ENCODE measurements at regions not wholly inside any gene's neighbourhood (a gene's known extent, or its start where the extent isn't known, plus 50 kb on each side); places are given as distances from the start of the nearest gene placed in this dataset.

DNA sequence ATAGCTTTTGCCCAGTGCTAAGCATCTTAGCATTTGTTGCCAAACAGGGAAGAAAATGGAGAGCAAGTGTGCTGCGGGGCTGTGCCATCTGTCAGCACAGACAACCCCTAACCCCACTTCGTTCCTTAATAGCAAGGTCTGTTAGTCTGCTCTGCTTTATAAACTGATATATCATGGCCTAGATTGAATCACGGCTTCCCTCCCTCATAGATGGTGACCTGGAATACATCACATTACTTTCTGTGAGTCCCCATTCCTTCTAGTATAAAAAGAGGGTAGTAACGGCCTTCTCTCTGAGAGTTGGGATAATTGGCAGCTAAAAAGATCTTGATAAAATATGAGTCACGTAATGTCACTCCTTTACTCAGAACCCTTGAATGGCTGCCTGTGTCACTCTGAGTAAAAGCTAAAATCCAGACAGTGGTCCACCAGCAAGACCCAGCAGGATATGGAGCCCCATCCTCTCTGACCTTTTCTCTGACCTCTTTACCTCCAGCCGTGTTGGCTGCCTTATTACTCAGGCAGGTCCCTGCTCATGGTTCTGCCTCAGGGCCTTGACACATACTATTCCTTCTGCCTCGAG is 151.7 kb downstream of the DLEU7 start:
- no peaks in the 10 kb centered on the region for H3K27me3 ChIP-seq (ENCODE audit: control insufficient read depth, insufficient read depth, low read length)
- no peaks in the 10 kb centered on the region for H3K9me3 ChIP-seq (ENCODE audit: control insufficient read depth, low read length)
- H3K36me3 ChIP-seq (ENCODE audit: control insufficient read depth, insufficient read depth, low read length), result no peaks in the 10 kb centered on the region
- H3K4me1 ChIP-seq (ENCODE audit: control insufficient read depth, insufficient read depth, low read length), result peaks cover 6% of the 10 kb centered on the region
- H3K4me3 ChIP-seq (ENCODE audit: low read length), result no peak overlapping the region
- no peak overlapping the region for H3K9ac ChIP-seq (ENCODE audit: low read length)

DNA sequence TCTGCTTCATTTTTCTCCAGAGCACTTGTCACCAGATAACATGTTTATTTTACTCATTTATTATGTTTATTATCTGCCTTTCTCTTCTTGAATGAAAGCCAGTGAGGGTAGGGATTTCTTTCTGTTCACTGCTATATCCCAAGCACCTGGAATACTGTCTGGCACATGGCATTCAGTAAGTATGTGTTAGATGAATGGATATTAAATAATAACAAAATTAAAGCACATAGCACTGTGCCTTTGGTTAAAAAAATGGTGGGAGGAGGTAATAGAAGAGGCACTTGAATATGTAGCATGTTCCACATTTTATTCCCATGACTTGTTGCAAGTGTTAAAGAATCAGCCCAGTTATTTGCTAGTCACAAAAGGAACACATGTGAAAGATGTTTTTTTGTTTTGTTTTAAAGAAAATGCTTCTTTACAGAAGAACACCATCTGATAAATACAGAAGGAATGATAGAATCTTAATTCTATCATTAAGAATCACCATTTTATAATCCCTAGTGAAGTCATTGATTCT is 151.0 kb downstream of the DLEU7 start:
- Histone ChIP-seq H3K27me3 (ENCODE audit: control insufficient read depth, insufficient read depth, low read length) (no peaks in the 10 kb centered on the region), H3K36me3 (ENCODE audit: control insufficient read depth, insufficient read depth, low read length) (no peaks in the 10 kb centered on the region), H3K9ac (ENCODE audit: low read length) (no peak overlapping the region), H3K4me3 (ENCODE audit: low read length) (no peak overlapping the region), H3K4me1 (ENCODE audit: control insufficient read depth, insufficient read depth, low read length) (peaks cover 6% of the 10 kb centered on the region), H3K9me3 (ENCODE audit: control insufficient read depth, low read length) (no peaks in the 10 kb centered on the region)

DNA sequence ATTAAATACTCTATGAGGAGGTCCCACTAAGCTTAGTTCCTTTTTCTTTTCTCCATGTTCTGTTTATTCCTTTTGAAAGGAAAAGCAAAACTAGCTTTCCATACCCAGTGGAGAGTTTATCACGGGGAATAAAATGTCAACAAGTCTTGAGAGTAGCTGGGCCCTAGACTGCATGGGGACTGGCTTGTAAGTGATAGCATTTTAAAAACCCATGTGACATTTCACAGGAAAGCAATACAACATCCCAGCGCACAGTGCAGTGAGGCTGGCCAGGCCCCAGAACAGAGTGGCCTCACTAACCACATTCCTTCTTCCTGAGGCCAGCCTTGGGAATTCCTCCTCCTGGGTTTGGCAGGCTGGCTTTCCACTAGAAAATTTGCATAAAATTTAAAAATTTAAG is 149.8 kb downstream of the DLEU7 start:
- Histone ChIP-seq H3K27me3 (ENCODE audit: control insufficient read depth, insufficient read depth, low read length) (no peaks in the 10 kb centered on the region), H3K9me3 (ENCODE audit: control insufficient read depth, low read length) (no peaks in the 10 kb centered on the region), H3K4me1 (ENCODE audit: control insufficient read depth, insufficient read depth, low read length) (peaks cover 6% of the 10 kb centered on the region), H3K4me3 (ENCODE audit: low read length) (no peak overlapping the region), H3K36me3 (ENCODE audit: control insufficient read depth, insufficient read depth, low read length) (no peaks in the 10 kb centered on the region), H3K9ac (ENCODE audit: low read length) (no peak overlapping the region)

DNA sequence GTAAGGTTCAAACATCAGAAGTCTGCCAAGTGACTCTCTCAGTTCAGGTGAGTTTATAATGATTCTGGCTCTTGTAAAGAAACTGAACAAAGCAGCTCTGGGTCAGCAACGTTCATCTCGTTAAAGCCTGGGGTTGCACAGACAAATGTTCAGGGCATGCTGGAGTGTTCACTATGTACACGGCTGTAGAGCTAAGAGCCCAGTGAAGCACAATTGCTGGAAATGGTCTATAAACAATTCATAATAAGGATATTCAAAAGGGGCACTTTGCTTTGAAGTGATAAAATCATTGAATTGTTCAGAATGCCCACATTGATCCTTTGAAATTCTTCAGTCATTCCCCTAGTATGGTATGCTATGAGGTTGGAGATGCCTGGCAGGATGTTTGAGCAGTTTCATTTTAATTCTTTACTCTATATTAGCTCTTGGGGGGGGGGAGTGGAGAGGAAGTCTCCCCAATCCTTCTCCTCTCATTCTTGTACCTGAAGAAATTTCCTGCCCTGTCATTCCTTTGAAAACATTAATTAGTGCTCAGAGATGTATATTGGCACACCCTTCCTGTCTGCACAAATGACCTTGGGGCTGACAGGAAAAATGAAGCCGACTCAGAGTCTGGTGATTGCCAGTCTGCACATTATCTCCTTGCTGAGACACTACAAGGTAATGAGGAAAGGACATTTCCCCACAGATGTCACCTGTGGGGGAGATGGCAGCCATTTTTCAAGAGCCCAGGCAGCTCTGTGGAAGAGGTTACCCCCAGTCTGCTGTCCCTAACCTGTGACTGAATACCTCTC is 145.5 kb downstream of the DLEU7 start:
- H3K9me3 ChIP-seq (ENCODE audit: control insufficient read depth, low read length), result no peaks in the 10 kb centered on the region
- no peak overlapping the region for H3K9ac ChIP-seq (ENCODE audit: low read length)
- no peaks in the 10 kb centered on the region for H3K36me3 ChIP-seq (ENCODE audit: control insufficient read depth, insufficient read depth, low read length)
- H3K4me3 ChIP-seq (ENCODE audit: low read length), result no peak overlapping the region
- no peaks in the 10 kb centered on the region for H3K27me3 ChIP-seq (ENCODE audit: control insufficient read depth, insufficient read depth, low read length)
- peaks cover 14% of the 10 kb centered on the region for H3K4me1 ChIP-seq (ENCODE audit: control insufficient read depth, insufficient read depth, low read length)

DNA sequence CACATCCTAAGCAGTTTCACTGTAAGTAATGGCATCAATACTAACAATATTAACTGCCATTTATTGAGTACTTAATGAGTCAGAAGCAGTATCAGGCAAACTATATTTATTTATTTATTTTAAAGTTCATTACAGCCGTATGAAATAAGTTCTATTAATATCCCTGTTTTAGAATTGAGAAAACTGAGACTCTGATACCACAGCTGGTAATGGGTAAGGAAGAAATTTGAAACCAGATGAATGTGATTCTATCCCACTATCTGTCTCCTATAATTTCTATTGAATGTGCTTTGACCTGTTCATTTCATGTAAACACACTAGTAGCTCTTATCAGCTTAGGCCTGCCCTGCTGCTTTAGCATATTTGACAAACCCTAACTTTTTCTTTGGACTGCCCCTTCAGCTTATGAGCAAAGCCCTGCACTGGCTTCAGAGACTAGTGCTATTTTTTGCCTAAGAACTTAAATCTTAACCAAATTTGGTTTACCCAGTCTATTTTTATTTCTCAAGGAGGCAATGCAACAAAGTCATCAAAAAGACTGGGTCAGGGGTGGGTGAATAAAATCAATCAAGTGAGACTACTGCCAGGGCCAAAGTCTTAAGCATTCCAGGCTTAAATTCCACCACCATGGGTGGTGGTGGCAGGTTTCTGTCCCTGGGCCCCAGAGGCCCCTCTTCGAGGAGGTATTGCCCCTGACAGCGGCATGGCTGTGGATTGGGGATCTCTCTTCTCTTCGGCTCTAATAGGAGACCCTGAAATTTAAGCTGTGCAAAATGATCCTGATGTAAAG is 143.4 kb downstream of the DLEU7 start:
- no peaks in the 10 kb centered on the region for H3K27me3 ChIP-seq (ENCODE audit: control insufficient read depth, insufficient read depth, low read length)
- H3K9ac ChIP-seq (ENCODE audit: low read length), result no peak overlapping the region
- no peaks in the 10 kb centered on the region for H3K36me3 ChIP-seq (ENCODE audit: control insufficient read depth, insufficient read depth, low read length)
- H3K4me1 ChIP-seq (ENCODE audit: control insufficient read depth, insufficient read depth, low read length), result peaks cover 8% of the 10 kb centered on the region
- no peaks in the 10 kb centered on the region for H3K9me3 ChIP-seq (ENCODE audit: control insufficient read depth, low read length)
- H3K4me3 ChIP-seq (ENCODE audit: low read length), result no peak overlapping the region

DNA sequence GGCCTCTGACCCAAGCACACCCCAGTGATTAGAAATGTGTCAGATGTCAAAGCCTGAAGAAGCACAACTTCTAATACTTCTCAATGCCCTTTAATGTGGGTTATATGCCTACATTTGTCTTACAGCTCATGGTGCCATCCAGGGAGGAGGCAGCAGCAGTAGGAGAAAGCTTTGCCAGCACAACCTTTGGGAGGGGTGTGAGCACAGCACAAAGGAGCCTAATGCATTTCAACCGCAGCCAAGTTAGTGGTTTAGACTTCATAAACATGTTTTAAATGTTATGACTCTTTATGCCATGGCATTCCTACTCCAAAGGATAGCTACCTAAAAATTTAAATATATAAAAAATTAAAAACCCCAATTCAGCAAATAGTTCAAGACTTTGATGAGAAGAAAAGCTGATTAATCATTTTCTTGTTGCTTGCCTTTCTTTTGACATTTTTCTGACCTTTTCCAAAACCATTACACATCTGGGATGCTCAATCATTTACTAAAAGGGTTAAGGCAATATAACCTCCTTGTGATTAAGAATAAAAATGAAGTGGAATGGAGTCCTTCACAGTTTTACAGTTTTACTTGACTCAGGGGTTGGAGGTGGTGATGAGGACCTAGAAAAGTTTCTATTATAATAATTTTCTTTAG is 142.7 kb downstream of the DLEU7 start:
- Histone ChIP-seq H3K4me1 (ENCODE audit: control insufficient read depth, insufficient read depth, low read length) (peaks cover 8% of the 10 kb centered on the region), H3K4me3 (ENCODE audit: low read length) (no peak overlapping the region), H3K27me3 (ENCODE audit: control insufficient read depth, insufficient read depth, low read length) (no peaks in the 10 kb centered on the region)

DNA sequence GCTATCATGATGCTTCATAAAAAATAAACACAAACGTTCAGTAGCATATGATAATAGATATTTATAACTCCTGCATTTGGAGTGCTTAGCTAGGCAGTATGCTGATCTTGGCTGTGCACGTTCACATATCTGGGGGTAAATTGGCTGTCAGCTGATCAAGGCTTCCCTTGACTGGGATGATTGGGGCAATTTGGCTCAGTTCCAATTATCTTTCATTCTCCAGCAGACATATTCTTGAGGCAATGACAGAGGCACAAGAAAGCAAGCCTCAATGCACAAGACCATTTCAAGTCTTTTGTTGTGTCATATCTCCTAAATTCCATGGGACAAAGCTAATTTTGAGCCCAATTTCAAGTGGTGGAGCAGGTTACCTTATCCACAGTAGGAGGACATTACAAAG is 142.0 kb downstream of the DLEU7 start:
- Histone ChIP-seq H3K9ac (ENCODE audit: low read length) (no peak overlapping the region), H3K27me3 (ENCODE audit: control insufficient read depth, insufficient read depth, low read length) (no peaks in the 10 kb centered on the region), H3K36me3 (ENCODE audit: control insufficient read depth, insufficient read depth, low read length) (no peaks in the 10 kb centered on the region), H3K9me3 (ENCODE audit: control insufficient read depth, low read length) (no peaks in the 10 kb centered on the region), H3K4me3 (ENCODE audit: low read length) (no peak overlapping the region), H3K4me1 (ENCODE audit: control insufficient read depth, insufficient read depth, low read length) (peaks cover 8% of the 10 kb centered on the region)

More for the DNA sequence above, 142.7 kb downstream of the DLEU7 start:
- Histone ChIP-seq H3K36me3 (ENCODE audit: control insufficient read depth, insufficient read depth, low read length) (no peaks in the 10 kb centered on the region), H3K9ac (ENCODE audit: low read length) (no peak overlapping the region), H3K9me3 (ENCODE audit: control insufficient read depth, low read length) (no peaks in the 10 kb centered on the region)

DNA sequence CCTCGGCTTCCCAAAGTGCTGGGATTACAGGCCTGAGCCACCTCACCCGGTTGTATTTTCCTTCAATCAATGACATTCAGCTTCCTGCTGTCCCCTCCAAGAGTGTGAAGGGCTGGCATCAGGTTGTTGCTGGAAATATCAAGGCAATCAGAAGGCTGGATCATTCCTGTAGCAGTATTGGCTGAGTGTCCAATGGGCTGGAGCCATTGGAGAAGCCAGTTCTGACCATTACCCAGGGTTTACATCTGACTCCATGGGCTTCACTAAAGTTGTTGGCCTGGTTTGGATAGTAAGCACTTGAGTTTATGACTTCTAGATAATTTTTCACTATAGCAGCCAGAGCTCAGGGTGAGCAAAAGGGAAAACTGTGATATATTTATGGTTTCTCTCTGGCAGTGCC is 137.0 kb downstream of the DLEU7 start:
- Histone ChIP-seq H3K36me3 (ENCODE audit: control insufficient read depth, insufficient read depth, low read length) (no peaks in the 10 kb centered on the region), H3K4me3 (ENCODE audit: low read length) (no peak overlapping the region), H3K9me3 (ENCODE audit: control insufficient read depth, low read length) (no peaks in the 10 kb centered on the region), H3K4me1 (ENCODE audit: control insufficient read depth, insufficient read depth, low read length) (no peaks in the 10 kb centered on the region), H3K9ac (ENCODE audit: low read length) (no peak overlapping the region), H3K27me3 (ENCODE audit: control insufficient read depth, insufficient read depth, low read length) (no peaks in the 10 kb centered on the region)

DNA sequence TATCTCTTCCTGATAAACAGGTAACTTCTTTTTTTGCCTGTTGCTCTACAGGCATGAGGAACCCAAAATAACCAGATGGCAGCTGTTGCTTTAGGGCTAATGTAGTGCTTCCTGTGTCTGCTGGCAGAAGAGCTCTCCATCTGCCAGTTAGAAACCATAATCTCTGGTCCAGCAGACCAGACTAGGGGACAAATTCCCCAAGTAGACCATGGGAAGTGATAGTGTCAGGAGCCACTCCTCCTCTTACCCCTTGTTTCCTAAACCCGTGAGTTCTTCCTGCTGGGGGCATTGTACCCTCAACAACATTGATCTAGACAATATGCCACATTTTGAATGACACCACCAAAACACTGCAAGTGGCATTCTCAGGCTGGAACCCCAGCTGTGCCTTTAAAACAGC is 135.9 kb downstream of the DLEU7 start:
- H3K9me3 ChIP-seq (ENCODE audit: control insufficient read depth, low read length), result no peaks in the 10 kb centered on the region
- H3K9ac ChIP-seq (ENCODE audit: low read length), result no peak overlapping the region
- no peaks in the 10 kb centered on the region for H3K27me3 ChIP-seq (ENCODE audit: control insufficient read depth, insufficient read depth, low read length)
- no peak overlapping the region for H3K4me3 ChIP-seq (ENCODE audit: low read length)
- no peaks in the 10 kb centered on the region for H3K36me3 ChIP-seq (ENCODE audit: control insufficient read depth, insufficient read depth, low read length)
- no peaks in the 10 kb centered on the region for H3K4me1 ChIP-seq (ENCODE audit: control insufficient read depth, insufficient read depth, low read length)

DNA sequence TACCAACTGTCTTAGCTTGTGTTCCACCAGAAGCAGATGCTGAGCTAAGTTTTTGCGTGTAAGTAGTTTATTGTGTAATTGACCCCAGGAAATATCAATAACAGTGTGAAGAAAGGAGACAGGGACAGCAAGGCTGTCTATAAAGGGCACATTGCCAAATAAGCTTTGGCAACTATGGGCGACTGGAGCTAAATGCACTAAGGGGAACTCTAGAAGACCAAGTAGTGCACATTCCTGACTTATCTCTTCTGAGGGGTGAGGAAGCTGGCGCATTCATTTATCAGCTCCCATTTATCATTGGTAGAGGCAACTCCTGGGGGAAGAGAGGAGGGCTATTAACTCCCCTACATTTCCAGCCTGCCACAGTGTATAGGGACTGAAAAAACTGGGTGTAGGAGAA is 135.0 kb downstream of the DLEU7 start:
- no peak overlapping the region for H3K4me3 ChIP-seq (ENCODE audit: low read length)
- no peaks in the 10 kb centered on the region for H3K9me3 ChIP-seq (ENCODE audit: control insufficient read depth, low read length)
- H3K9ac ChIP-seq (ENCODE audit: low read length), result no peak overlapping the region
- H3K4me1 ChIP-seq (ENCODE audit: control insufficient read depth, insufficient read depth, low read length), result no peaks in the 10 kb centered on the region
- H3K27me3 ChIP-seq (ENCODE audit: control insufficient read depth, insufficient read depth, low read length), result no peaks in the 10 kb centered on the region
- H3K36me3 ChIP-seq (ENCODE audit: control insufficient read depth, insufficient read depth, low read length), result no peaks in the 10 kb centered on the region

DNA sequence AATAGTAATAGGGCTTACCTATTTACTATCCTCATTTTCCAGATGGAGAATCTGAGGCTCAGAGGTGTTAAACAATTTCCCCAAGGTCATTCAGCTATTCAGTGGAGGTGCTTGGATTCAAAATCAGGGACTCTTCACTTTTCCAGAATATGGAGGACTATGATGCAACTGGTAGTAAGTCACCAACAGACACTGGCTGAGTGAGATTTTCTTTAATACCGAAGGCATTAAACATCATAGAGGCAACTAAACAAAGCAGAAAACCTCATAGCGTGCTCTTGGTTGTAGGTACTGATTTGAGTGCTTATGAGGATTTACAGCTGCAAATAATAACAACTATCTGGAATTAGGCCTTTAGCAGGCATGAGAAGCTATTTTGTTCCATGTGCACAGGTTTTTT is 134.4 kb downstream of the DLEU7 start:
- no peak overlapping the region for H3K9ac ChIP-seq (ENCODE audit: low read length)
- H3K4me1 ChIP-seq (ENCODE audit: control insufficient read depth, insufficient read depth, low read length), result no peaks in the 10 kb centered on the region
- no peaks in the 10 kb centered on the region for H3K27me3 ChIP-seq (ENCODE audit: control insufficient read depth, insufficient read depth, low read length)
- no peak overlapping the region for H3K4me3 ChIP-seq (ENCODE audit: low read length)
- no peaks in the 10 kb centered on the region for H3K36me3 ChIP-seq (ENCODE audit: control insufficient read depth, insufficient read depth, low read length)
- no peaks in the 10 kb centered on the region for H3K9me3 ChIP-seq (ENCODE audit: control insufficient read depth, low read length)
